A204.1 (cell line): ENCODE measurements at regions not wholly inside any gene's neighbourhood (a gene's known extent, or its start where the extent isn't known, plus 50 kb on each side); places are given as distances from the start of the nearest gene placed in this dataset.

Experiments
- FAIRE-seq: peaks from 2 replicates; lab custom pipeline; 2012; peaks lifted over from hg19 to GRCh38; lab: Jason Lieb, UNC

- FAIRE-seq: no peak
Observed at GRCh38 chr12:91964501-91964900, 181.1 kb downstream of the BTG1 start.

DNA sequence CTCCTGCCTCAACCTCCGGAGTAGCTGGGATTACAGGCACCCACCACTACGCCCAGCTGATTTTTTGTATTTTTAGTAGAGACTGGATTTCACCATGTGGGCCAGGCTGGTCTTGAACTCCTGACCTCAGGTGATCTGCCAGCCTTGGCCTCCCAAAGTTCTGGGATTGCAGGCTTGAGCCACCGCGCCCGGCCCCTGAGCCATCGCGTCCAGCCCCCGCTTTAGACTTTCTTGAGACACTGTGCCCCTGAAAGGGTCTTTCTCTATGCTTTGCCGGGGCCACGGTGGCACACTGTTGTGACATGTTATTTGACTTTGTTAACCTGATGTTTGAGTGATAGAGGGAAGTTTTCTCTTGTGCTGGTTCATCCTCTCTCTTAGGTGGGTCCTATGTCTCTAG is 186.4 kb downstream of the BTG1 start:
- FAIRE-seq: no peak

- no peak for FAIRE-seq
Observed at GRCh38 chr12:91958816-91959215, 186.8 kb downstream of the BTG1 start.

DNA sequence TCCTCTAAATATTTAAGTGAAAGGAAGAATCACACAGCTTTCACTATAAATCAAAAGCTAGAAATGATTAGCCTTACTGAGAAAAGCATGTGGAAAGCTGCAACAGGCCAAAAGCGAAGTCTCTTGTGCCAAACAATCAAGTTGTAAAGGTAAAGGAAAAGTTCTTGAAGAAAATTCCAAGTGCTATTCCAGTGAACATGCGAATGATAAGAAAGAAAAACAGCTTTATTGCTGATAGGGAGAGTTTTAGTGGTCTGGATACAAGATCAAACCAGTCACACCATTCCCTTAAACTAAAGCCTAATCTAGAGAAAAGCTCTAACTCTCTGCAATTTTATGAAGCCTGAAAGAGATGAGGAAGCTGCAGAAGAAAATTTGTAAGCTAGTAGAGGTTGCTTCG is 190.9 kb downstream of the BTG1 start:
- FAIRE-seq: no peak

GRCh38 chr12:91954326-91954725 is 191.3 kb downstream of the BTG1 start:
- no peak for FAIRE-seq

GRCh38 chr12:91952916-91953315 is 192.7 kb downstream of the BTG1 start:
- no peak for FAIRE-seq

- FAIRE-seq: no peak
Observed at GRCh38 chr12:91951571-91951970, 194.1 kb downstream of the BTG1 start.

- FAIRE-seq: no peak
Observed at GRCh38 chr12:91948504-91948903, 197.1 kb downstream of the BTG1 start.

- FAIRE-seq: no peak
Observed at GRCh38 chr12:91947459-91947858, 198.2 kb downstream of the BTG1 start.

GRCh38 chr12:91944637-91945036 is 201.0 kb downstream of the BTG1 start:
- no peak for FAIRE-seq

GRCh38 chr12:91940826-91941570 is 204.6 kb downstream of the BTG1 start:
- no peak for FAIRE-seq

GRCh38 chr12:91940322-91940721 is 205.3 kb downstream of the BTG1 start:
- FAIRE-seq: no peak

DNA sequence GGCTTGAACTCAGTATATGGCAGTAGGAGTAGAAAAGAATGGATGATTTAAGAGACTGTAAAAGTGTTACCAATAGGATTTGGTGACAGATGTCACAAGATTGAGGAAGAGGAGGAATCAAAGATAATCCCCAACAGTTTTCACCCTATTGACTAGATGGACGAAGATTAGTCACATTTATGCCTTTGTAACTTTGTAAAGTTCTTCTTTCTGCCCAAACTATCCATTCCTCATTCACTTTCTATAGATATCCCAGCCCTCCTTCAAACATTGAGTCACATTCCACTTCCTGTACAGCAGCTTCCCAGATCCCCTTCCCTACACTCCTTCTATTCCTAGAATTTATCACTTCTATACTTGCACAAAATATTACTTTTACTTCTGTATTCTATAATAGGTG is 207.9 kb downstream of the BTG1 start:
- no peak for FAIRE-seq

DNA sequence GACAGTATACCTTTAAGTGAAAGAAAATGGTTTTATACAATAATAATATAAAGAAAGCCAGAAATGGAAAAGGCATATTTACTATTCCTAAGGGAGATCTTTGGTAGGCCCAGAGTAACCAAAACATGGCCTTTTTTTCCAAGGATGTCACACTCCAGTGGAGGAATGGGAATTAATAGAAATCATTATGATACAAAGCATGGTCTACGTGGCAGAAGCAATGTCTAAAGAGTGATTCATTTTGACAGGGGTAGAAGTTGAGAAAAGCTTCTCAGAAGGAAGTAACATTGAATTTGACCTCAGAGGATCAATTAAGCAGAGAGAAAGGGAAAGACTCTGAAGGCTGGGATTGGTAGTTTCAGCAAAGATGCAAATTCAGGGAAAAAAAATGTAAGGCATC is 208.6 kb downstream of the BTG1 start:
- FAIRE-seq: no peak

DNA sequence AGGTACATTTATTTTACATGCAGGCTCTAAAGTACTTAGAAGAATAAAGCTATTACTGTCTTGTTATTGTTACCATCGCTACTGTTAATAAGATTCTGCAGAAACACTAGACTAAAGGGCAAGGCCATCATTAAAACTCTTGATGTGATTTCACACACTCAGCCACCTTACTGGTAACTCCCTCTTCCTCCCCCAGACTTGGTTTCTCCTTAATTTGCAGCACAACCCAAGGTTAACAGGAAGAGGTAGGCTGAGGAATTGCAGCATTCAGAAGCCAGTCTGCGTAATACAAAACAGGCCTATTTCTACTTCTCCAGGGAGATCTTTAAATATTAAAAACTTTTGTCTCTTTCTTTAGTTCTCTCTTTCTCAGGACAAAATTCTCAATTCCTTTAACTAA is 210.3 kb downstream of the BTG1 start:
- FAIRE-seq: no peak

- no peak for FAIRE-seq
Observed at GRCh38 chr12:91931111-91931510, 214.5 kb downstream of the BTG1 start.

DNA sequence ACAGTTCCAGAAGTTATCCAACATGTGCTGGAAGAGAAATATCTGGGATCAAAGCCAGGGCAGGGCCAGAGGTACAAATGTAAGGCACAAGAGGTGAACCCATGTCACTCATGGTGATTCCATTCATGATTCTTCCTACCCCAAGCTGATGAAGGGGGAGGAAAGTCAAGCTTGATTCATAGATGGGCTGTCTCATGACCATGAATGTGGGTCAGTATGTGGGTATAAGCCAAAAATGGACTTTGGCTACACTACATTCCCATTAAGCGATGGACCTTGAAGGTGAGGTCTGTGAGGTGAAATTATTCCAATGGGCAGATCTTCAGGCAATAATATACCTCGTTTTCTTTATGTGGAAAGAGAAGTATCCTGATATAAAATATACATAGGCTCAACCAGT is 217.1 kb downstream of the BTG1 start:
- FAIRE-seq: no peak

- no peak for FAIRE-seq
Observed at GRCh38 chr12:91926848-91927247, 218.8 kb downstream of the BTG1 start.

GRCh38 chr12:91924827-91925226 is 220.8 kb downstream of the BTG1 start:
- no peak for FAIRE-seq

DNA sequence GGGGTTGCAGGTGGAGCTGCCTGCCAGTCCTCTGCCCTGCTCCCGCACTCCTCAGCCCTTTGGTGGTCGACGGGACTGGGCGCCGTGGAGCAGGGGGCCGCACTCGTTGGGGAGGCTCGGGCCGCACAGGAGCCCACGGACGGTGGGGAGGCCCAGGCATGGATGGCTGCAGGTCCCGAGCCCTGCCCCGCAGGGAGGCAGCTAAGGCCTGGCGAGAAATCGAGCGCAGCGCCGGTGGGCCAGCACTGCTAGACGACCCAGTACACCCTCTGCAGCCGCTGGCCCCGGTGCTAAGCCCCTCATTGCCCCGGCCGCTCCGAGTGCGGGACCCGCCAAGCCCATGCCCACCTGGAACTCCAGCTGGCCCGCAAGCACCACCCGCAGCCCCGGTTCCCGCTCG is 221.8 kb downstream of the BTG1 start:
- no peak for FAIRE-seq

GRCh38 chr12:91922674-91923073 is 223.0 kb downstream of the BTG1 start:
- FAIRE-seq: no peak

DNA sequence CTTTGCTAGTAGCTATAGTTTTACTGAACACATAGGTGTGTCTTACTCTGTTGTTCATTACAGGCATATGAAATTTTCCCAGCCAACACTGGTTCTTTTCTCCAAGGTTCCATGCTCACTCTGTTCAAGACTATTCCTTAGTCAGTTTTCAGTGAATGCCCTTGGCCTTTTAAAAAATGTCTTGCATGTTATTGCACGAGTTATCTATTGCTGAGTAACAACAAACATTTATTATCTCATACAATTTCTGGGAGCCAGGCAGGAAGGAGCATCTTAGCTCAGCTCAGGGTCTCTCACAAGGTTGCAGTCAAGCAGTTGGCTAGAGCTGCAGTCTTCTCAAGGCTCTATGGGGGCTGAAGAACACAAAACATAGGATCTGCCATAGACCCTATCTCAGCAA is 223.5 kb downstream of the BTG1 start:
- FAIRE-seq: no peak

DNA sequence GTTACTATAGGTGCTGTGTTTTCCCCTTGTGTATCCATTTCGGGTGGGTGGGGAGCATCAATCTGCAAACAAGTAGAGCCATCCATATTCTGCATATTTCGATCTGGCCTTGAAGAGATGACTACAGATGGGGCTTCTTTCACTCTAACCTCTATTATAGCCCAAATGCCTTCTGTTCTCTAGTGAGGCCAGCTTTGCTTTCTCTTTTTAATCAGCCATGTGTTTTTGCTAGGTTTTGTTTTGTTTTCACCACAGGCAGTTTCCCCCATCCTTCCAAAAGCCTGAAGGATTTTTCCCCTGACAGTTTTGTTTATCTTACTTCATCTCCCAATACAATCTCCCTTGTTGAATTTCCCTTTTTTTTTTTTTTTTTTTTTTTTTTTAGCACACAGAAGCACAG is 224.1 kb downstream of the BTG1 start:
- FAIRE-seq: no peak

GRCh38 chr12:91920741-91921140 is 224.9 kb downstream of the BTG1 start:
- no peak for FAIRE-seq

DNA sequence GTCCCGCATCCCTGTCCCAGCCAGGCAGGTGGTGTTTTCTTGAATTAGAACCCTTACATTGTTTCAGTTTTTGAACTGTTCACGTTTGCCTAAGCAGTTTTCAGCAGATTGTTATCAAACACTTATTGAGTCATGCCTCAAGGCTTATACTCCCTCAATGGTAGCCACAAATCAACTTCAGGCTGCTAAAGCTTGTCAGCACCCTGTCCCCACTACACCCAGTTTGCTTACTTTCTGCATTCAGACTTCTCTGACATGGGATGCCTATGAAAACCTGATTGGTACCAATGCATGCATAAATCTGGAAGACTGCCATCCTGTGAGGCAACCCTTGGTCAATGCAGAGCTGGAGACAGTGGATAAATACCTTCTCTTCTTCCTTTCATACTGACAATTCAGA is 225.4 kb downstream of the BTG1 start:
- no peak for FAIRE-seq
